Kidney (tissue), 13 donors: ENCODE measurements at regions not wholly inside any gene's neighbourhood (a gene's known extent, or its start where the extent isn't known, plus 50 kb on each side); places are given as distances from the start of the nearest gene placed in this dataset.

ENCODE experiments used
- DNase-seq, 5 donors: peaks; one replicate each; pipeline ENCODE4 v3.0.0-alpha.2; 2013 to 2020
- FAIRE-seq: peaks from 2 replicates; lab custom pipeline; 2012; peaks lifted over from hg19 to GRCh38; lab: Jason Lieb, UNC
- H3K27ac ChIP-seq, 2 donors: one replicate each; pipeline ENCODE4 v1.7.0; 2013; ENCODE audit warnings: low read depth in 2 of 2, low read length in 2 of 2, inconsistent platforms in 1 of 2
- H3K27me3 ChIP-seq: one replicate; pipeline ENCODE4 v1.7.1; 2013; ENCODE audit warnings: low read length, inconsistent platforms; ENCODE audit not compliant: control insufficient read depth, insufficient read depth
- H3K36me3 ChIP-seq, 3 donors: one replicate each; pipeline versions ENCODE4 v1.7.0 to v1.7.1; 2013; ENCODE audit warnings: low read length in 3 of 3, control low read depth in 1 of 3, inconsistent platforms in 1 of 3; ENCODE audit not compliant: insufficient read depth in 3 of 3, control insufficient read depth in 2 of 3
- H3K4me1 ChIP-seq, 3 donors: one replicate each; pipeline versions ENCODE4 v1.7.0 to v1.7.1; 2013; ENCODE audit warnings: low read length in 3 of 3, inconsistent platforms in 1 of 3, low read depth in 1 of 3; ENCODE audit not compliant: control insufficient read depth in 2 of 3, insufficient read depth in 2 of 3
- H3K4me3 ChIP-seq, 3 donors: one replicate each; pipeline versions ENCODE4 v1.7.0 to v1.8.1; 2013; ENCODE audit warnings: low read length in 3 of 3, control low read depth in 1 of 3, inconsistent platforms in 1 of 3
- H3K9ac ChIP-seq, 3 donors: one replicate each; pipeline versions ENCODE4 v1.7.0 to v1.7.1; 2013; ENCODE audit warnings: low read length in 3 of 3, control low read depth in 1 of 3, inconsistent platforms in 1 of 3
- H3K9me3 ChIP-seq, 3 donors: one replicate each; pipeline versions ENCODE4 v1.7.0 to v1.7.1; 2013; ENCODE audit warnings: low read length in 3 of 3, control low read depth in 1 of 3, inconsistent platforms in 1 of 3; ENCODE audit not compliant: control insufficient read depth in 2 of 3, insufficient read depth in 1 of 3
- CTCF ChIP-seq: IDR thresholded peaks from 3 replicates; pipeline ENCODE4 v1.5.1; 2012; ENCODE audit warnings: mild to moderate bottlenecking, moderate library complexity, borderline replicate concordance; ENCODE audit not compliant: insufficient read depth; ENCODE audit errors: extremely low read depth
- intact Hi-C: fragments of 100-400 bp; cut with DNase I; formaldehyde crosslinking; loops from one replicate; pipeline ENCODE4 v1.11.1; 2022
- donor health status: control.
- donor health status: control.
- donor health status: control.
- donor health status: control.
- donor health status: control.
- donor health status: DM: yes; HTN: yes; CAD: no.
- donor health status: Normal renal cell carcinoma (clear cell type).

- intact Hi-C loops = no loop called here
- H3K4me3 ChIP-seq = no peak overlapping the region
- H3K27ac ChIP-seq = no peak overlapping the region
- no peaks in the 10 kb centered on the region for H3K27me3 ChIP-seq
- H3K36me3 ChIP-seq = no peaks in the 10 kb centered on the region
- TF ChIP-seq CTCF = no peak
- no peak for FAIRE-seq
- no peaks in the 10 kb centered on the region for H3K9me3 ChIP-seq
- H3K4me1 ChIP-seq = no peaks in the 10 kb centered on the region
- no peak overlapping the region for H3K9ac ChIP-seq
- DNase-seq = peak in 1 of 5 donors; percentile 28
Measured at GRCh38 chr1:59113876-59114457, 182.9 kb upstream of the FGGY start.

GRCh38 chr1:59115865-59116264, 181.0 kb upstream of the FGGY start:
- H3K27me3 ChIP-seq = no peaks in the 10 kb centered on the region
- no peaks in the 10 kb centered on the region for H3K4me1 ChIP-seq
- no peaks in the 10 kb centered on the region for H3K9me3 ChIP-seq
- H3K4me3 ChIP-seq = no peak overlapping the region
- no peak for TF ChIP-seq CTCF
- H3K9ac ChIP-seq = no peak overlapping the region
- no peaks in the 10 kb centered on the region for H3K36me3 ChIP-seq
- no peak for FAIRE-seq
- intact Hi-C loops = no loop called here
- DNase-seq = no peak
- no peak overlapping the region for H3K27ac ChIP-seq

- no peak overlapping the region for H3K27ac ChIP-seq
- no peak for DNase-seq
- no peaks in the 10 kb centered on the region for H3K36me3 ChIP-seq
- FAIRE-seq = no peak
- H3K4me3 ChIP-seq = no peak overlapping the region
- H3K27me3 ChIP-seq = no peaks in the 10 kb centered on the region
- no peak overlapping the region for H3K9ac ChIP-seq
- H3K9me3 ChIP-seq = no peaks in the 10 kb centered on the region
- no peaks in the 10 kb centered on the region for H3K4me1 ChIP-seq
- TF ChIP-seq CTCF = no peak
- intact Hi-C loops = no loop called here
Measured at GRCh38 chr1:59116920-59117542, 179.9 kb upstream of the FGGY start.
